HepG2 (cell line): ENCODE measurements at regions not wholly inside any gene's neighbourhood (a gene's known extent, or its start where the extent isn't known, plus 50 kb on each side); places are given as distances from the start of the nearest gene placed in this dataset.
A peak's percentile ranks its signal among the peaks of the same experiment; 100 is the strongest.

Experiments
- ATF2 ChIP-seq: sonication (generic); formaldehyde crosslinking; IDR thresholded peaks from 2 replicates; pipeline ENCODE4 v1.4.0; 2020; ENCODE audit warnings: missing genetic modification reagents
- ISL2 ChIP-seq: sonication (generic); formaldehyde crosslinking; IDR thresholded peaks from 2 replicates; pipeline ENCODE4 v1.5.0; 2020; ENCODE audit warnings: missing genetic modification reagents
- NFE2 ChIP-seq: sonication (generic); formaldehyde crosslinking; IDR thresholded peaks from 2 replicates; pipeline ENCODE4 v1.4.0; 2020; ENCODE audit warnings: missing genetic modification reagents
- NFE2L2 ChIP-seq: fragments of 150-350 bp; IDR thresholded peaks from 2 replicates; pipeline ENCODE4 v1.6.1; 2014; ENCODE audit warnings: low read length
- NR2C2 ChIP-seq: sonication (generic); formaldehyde crosslinking; IDR thresholded peaks from 2 replicates; pipeline ENCODE4 v1.4.0; 2020; ENCODE audit warnings: missing genetic modification reagents, mild to moderate bottlenecking, moderate library complexity, borderline replicate concordance
- PHF21A ChIP-seq: sonication (generic); formaldehyde crosslinking; IDR thresholded peaks from 2 replicates; pipeline ENCODE4 v1.5.0; 2020; ENCODE audit warnings: mild to moderate bottlenecking, missing genetic modification reagents
- POLR2G ChIP-seq: fragments of 200-400 bp; formaldehyde crosslinking; IDR thresholded peaks from 2 replicates; pipeline ENCODE4 v1.6.1; 2018; ENCODE audit warnings: mild to moderate bottlenecking, low read depth, low read length, moderate library complexity
- PRPF4 ChIP-seq: fragments of 200-400 bp; formaldehyde crosslinking; IDR thresholded peaks from 2 replicates; pipeline ENCODE4 v1.6.1; 2016; ENCODE audit warnings: low read length, low read depth; ENCODE audit not compliant: poor library complexity, severe bottlenecking
- RNF2 ChIP-seq: fragments of 450-650 bp; conservative IDR thresholded peaks from 2 replicates; pipeline ENCODE4 v1.6.1; 2016; ENCODE audit warnings: low read depth
- TP53 ChIP-seq: sonication (generic); formaldehyde crosslinking; conservative IDR thresholded peaks from 2 replicates; pipeline ENCODE4 v1.4.0; 2020; ENCODE audit warnings: missing genetic modification reagents
- ZNF784 ChIP-seq: sonication (generic); formaldehyde crosslinking; IDR thresholded peaks from 2 replicates; pipeline ENCODE4 v1.5.1; 2020; ENCODE audit warnings: missing genetic modification reagents, mild to moderate bottlenecking, borderline replicate concordance
- ZSCAN22 ChIP-seq: sonication (generic); formaldehyde crosslinking; IDR thresholded peaks from 2 replicates; pipeline ENCODE4 v1.4.0; 2020; ENCODE audit warnings: mild to moderate bottlenecking, missing genetic modification reagents
- TF ChIP-seq, protein P1 (sequence below): sonication (generic); formaldehyde crosslinking; IDR thresholded peaks from 2 replicates; pipeline ENCODE4 v1.5.0; 2020; ENCODE audit warnings: missing genetic modification reagents
- TF ChIP-seq, protein P2 (sequence below): sonication (generic); formaldehyde crosslinking; IDR thresholded peaks from 2 replicates; pipeline ENCODE4 v1.5.0; 2020; ENCODE audit warnings: mild to moderate bottlenecking, missing genetic modification reagents, borderline replicate concordance
- TF ChIP-seq, protein P3 (sequence below): sonication (generic); formaldehyde crosslinking; IDR thresholded peaks from 2 replicates; pipeline ENCODE4 v1.8.0; 2022; ENCODE audit warnings: missing genetic modification reagents, low read depth, mild to moderate bottlenecking, borderline replicate concordance
- TF ChIP-seq, protein P4 (sequence below): sonication (generic); formaldehyde crosslinking; IDR thresholded peaks from 2 replicates; pipeline ENCODE4 v1.4.0; 2020; ENCODE audit warnings: mild to moderate bottlenecking, missing genetic modification reagents
- TF ChIP-seq, protein P5 (sequence below): fragments of 450-650 bp; IDR thresholded peaks from 2 replicates; pipeline ENCODE4 v1.6.1; 2017; ENCODE audit warnings: mild to moderate bottlenecking

- TF ChIP-seq NFE2 (CRISPR knock-in tag), result no peak
- no peak for TF ChIP-seq ZNF784 (CRISPR knock-in tag)
- peak; percentile 86 for TF ChIP-seq NR2C2
- TF ChIP-seq, protein P1, sequence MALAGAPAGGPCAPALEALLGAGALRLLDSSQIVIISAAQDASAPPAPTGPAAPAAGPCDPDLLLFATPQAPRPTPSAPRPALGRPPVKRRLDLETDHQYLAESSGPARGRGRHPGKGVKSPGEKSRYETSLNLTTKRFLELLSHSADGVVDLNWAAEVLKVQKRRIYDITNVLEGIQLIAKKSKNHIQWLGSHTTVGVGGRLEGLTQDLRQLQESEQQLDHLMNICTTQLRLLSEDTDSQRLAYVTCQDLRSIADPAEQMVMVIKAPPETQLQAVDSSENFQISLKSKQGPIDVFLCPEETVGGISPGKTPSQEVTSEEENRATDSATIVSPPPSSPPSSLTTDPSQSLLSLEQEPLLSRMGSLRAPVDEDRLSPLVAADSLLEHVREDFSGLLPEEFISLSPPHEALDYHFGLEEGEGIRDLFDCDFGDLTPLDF, result no peak
- no peak for TF ChIP-seq RNF2
- TF ChIP-seq TP53 (CRISPR knock-in tag), result no peak
- TF ChIP-seq, protein P2, sequence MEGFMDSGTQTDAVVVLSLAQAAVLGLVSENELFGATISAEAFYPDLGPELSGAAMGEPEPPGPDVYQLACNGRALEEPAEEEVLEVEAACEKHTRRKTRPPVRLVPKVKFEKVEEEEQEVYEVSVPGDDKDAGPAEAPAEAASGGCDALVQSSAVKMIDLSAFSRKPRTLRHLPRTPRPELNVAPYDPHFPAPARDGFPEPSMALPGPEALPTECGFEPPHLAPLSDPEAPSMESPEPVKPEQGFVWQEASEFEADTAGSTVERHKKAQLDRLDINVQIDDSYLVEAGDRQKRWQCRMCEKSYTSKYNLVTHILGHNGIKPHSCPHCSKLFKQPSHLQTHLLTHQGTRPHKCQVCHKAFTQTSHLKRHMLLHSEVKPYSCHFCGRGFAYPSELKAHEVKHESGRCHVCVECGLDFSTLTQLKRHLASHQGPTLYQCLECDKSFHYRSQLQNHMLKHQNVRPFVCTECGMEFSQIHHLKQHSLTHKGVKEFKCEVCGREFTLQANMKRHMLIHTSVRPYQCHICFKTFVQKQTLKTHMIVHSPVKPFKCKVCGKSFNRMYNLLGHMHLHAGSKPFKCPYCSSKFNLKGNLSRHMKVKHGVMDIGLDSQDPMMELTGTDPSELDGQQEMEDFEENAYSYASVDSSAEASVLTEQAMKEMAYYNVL (CRISPR knock-in tag), result peak; percentile 95
- TF ChIP-seq PHF21A (CRISPR knock-in tag), result peak; percentile 97
- no peak for TF ChIP-seq ZSCAN22 (CRISPR knock-in tag)
- TF ChIP-seq POLR2G, result peak; percentile 59
- no peak for TF ChIP-seq PRPF4
- TF ChIP-seq, protein P3, sequence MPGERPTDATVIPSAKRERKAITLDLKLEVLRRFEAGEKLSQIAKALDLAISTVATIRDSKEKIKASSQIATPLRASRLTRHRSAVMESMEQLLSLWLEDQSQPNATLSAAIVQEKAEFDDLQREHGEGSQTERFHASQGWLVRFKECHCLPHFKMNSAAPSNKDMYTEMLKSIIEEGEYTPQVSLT (CRISPR knock-in tag), result no peak
- peak; percentile 80; the same call in 1 of the 2 replicates for TF ChIP-seq ATF2 (CRISPR knock-in tag)
- TF ChIP-seq ISL2, result peak; percentile 92
- TF ChIP-seq, protein P4, sequence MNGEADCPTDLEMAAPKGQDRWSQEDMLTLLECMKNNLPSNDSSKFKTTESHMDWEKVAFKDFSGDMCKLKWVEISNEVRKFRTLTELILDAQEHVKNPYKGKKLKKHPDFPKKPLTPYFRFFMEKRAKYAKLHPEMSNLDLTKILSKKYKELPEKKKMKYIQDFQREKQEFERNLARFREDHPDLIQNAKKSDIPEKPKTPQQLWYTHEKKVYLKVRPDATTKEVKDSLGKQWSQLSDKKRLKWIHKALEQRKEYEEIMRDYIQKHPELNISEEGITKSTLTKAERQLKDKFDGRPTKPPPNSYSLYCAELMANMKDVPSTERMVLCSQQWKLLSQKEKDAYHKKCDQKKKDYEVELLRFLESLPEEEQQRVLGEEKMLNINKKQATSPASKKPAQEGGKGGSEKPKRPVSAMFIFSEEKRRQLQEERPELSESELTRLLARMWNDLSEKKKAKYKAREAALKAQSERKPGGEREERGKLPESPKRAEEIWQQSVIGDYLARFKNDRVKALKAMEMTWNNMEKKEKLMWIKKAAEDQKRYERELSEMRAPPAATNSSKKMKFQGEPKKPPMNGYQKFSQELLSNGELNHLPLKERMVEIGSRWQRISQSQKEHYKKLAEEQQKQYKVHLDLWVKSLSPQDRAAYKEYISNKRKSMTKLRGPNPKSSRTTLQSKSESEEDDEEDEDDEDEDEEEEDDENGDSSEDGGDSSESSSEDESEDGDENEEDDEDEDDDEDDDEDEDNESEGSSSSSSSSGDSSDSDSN, result 0 out of 2 replicates have a peak, but pooled peaks have one; percentile 46
- TF ChIP-seq, protein P5, sequence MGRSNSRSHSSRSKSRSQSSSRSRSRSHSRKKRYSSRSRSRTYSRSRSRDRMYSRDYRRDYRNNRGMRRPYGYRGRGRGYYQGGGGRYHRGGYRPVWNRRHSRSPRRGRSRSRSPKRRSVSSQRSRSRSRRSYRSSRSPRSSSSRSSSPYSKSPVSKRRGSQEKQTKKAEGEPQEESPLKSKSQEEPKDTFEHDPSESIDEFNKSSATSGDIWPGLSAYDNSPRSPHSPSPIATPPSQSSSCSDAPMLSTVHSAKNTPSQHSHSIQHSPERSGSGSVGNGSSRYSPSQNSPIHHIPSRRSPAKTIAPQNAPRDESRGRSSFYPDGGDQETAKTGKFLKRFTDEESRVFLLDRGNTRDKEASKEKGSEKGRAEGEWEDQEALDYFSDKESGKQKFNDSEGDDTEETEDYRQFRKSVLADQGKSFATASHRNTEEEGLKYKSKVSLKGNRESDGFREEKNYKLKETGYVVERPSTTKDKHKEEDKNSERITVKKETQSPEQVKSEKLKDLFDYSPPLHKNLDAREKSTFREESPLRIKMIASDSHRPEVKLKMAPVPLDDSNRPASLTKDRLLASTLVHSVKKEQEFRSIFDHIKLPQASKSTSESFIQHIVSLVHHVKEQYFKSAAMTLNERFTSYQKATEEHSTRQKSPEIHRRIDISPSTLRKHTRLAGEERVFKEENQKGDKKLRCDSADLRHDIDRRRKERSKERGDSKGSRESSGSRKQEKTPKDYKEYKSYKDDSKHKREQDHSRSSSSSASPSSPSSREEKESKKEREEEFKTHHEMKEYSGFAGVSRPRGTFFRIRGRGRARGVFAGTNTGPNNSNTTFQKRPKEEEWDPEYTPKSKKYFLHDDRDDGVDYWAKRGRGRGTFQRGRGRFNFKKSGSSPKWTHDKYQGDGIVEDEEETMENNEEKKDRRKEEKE, result no peak
- no peak for TF ChIP-seq NFE2L2
Observed at GRCh38 chr13:33642374-33643065, 175.4 kb upstream of the RFC3 start (continued).
